ENCODE measurements at regions not wholly inside any gene's neighbourhood (a gene's known extent, or its start where the extent isn't known, plus 50 kb on each side); places are given as distances from the start of the nearest gene placed in this dataset.
"Not testable (repeated sequence)": the region's sequence is repeated elsewhere in the genome, so short reads cannot be mapped to it uniquely, and the experiment has no call there.

DNA sequence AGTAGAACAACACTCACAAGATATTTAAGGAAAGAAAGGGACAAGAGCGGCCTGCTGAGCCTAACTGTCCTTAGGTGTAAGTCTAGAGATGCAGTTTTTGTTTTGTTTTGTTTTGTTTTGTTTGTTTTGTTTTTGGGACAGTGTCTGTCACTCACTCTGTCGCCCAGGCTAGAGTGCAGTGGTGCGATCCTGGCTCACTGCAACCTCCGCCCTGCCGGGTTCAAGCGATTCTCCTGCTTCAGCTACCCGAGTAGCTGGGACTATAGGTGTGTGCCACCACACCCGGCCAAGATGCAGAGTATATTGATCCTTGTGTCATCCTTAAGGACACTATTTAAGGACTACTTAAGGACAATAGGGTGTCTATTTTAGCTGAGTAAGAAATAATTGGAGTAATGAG, 84.1 kb upstream of the PARD3 start:
- DNase-seq (ENCODE audit: low spot score), result peak; percentile 35
- H3K4me3 Mint-ChIP-seq (ENCODE audit: unreplicated experiment), result no peak overlapping the region
- no peaks in the 10 kb centered on the region for H3K36me3 Mint-ChIP-seq (ENCODE audit: low read depth)
- peaks cover 11% of the 10 kb centered on the region for H3K4me1 Mint-ChIP-seq (ENCODE audit: low read depth)
- no peaks in the 10 kb centered on the region for H3K9me3 Mint-ChIP-seq (ENCODE audit: low read depth)
- no peak overlapping the region for H3K27ac Mint-ChIP-seq (ENCODE audit: unreplicated experiment)
- TF ChIP-seq, protein P1, sequence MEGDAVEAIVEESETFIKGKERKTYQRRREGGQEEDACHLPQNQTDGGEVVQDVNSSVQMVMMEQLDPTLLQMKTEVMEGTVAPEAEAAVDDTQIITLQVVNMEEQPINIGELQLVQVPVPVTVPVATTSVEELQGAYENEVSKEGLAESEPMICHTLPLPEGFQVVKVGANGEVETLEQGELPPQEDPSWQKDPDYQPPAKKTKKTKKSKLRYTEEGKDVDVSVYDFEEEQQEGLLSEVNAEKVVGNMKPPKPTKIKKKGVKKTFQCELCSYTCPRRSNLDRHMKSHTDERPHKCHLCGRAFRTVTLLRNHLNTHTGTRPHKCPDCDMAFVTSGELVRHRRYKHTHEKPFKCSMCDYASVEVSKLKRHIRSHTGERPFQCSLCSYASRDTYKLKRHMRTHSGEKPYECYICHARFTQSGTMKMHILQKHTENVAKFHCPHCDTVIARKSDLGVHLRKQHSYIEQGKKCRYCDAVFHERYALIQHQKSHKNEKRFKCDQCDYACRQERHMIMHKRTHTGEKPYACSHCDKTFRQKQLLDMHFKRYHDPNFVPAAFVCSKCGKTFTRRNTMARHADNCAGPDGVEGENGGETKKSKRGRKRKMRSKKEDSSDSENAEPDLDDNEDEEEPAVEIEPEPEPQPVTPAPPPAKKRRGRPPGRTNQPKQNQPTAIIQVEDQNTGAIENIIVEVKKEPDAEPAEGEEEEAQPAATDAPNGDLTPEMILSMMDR (IDR thresholded peaks at IDR 0.05), result no peak
- H3K27me3 Mint-ChIP-seq (ENCODE audit: low read depth), result no peaks in the 10 kb centered on the region

GRCh38 chr10:34895977-34896376, 80.9 kb upstream of the PARD3 start:
- TF ChIP-seq, protein P1 (IDR thresholded peaks at IDR 0.05), result no peak
- no peak overlapping the region for H3K27ac Mint-ChIP-seq (ENCODE audit: unreplicated experiment)
- no peak for DNase-seq (ENCODE audit: low spot score)
- H3K4me3 Mint-ChIP-seq (ENCODE audit: unreplicated experiment), result no peak overlapping the region
- H3K36me3 Mint-ChIP-seq (ENCODE audit: low read depth), result no peaks in the 10 kb centered on the region
- no peaks in the 10 kb centered on the region for H3K27me3 Mint-ChIP-seq (ENCODE audit: low read depth)
- peaks cover 11% of the 10 kb centered on the region for H3K4me1 Mint-ChIP-seq (ENCODE audit: low read depth)
- no peaks in the 10 kb centered on the region for H3K9me3 Mint-ChIP-seq (ENCODE audit: low read depth)

DNA sequence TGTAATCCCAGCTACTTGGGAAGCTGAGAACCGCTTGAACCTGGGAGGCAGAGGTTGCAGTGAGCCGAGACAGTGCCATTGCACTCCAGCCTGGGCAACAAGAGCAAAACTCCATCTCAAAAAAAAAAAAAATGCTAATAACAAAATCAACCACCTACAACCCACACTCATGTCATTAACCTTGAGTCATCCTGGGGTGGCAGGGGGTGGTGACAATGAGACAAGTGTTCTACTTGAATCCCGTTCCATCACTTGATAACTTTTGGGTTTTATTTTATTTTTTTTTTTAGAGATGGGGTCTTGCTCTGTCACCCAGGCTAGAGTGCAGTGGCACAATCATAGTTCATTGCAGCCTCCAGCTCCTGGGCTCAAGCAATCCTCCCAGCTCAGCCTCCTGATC, 80.0 kb upstream of the PARD3 start:
- H3K36me3 Mint-ChIP-seq (ENCODE audit: low read depth); H3K27ac Mint-ChIP-seq (ENCODE audit: unreplicated experiment); H3K27me3 Mint-ChIP-seq (ENCODE audit: low read depth); H3K4me3 Mint-ChIP-seq (ENCODE audit: unreplicated experiment); H3K9me3 Mint-ChIP-seq (ENCODE audit: low read depth); DNase-seq (ENCODE audit: low spot score): not testable (repeated sequence)
- H3K4me1 Mint-ChIP-seq (ENCODE audit: low read depth), result peaks cover 11% of the 10 kb centered on the region

GRCh38 chr10:34892521-34892920, 77.4 kb upstream of the PARD3 start:
- H3K4me3 Mint-ChIP-seq (ENCODE audit: unreplicated experiment); H3K27me3 Mint-ChIP-seq (ENCODE audit: low read depth); H3K4me1 Mint-ChIP-seq (ENCODE audit: low read depth); H3K36me3 Mint-ChIP-seq (ENCODE audit: low read depth); H3K9me3 Mint-ChIP-seq (ENCODE audit: low read depth); H3K27ac Mint-ChIP-seq (ENCODE audit: unreplicated experiment): not testable (repeated sequence)
- peak; percentile 55 for DNase-seq (ENCODE audit: low spot score)

GRCh38 chr10:34890939-34891338, 75.8 kb upstream of the PARD3 start:
- Mint-ChIP-seq H3K36me3 (ENCODE audit: low read depth) (no peaks in the 10 kb centered on the region), H3K9me3 (ENCODE audit: low read depth) (no peaks in the 10 kb centered on the region), H3K4me1 (ENCODE audit: low read depth) (peaks cover 13% of the 10 kb centered on the region), H3K4me3 (ENCODE audit: unreplicated experiment) (no peak overlapping the region), H3K27me3 (ENCODE audit: low read depth) (no peaks in the 10 kb centered on the region), H3K27ac (ENCODE audit: unreplicated experiment) (no peak overlapping the region)
- TF ChIP-seq, protein P1 (IDR thresholded peaks at IDR 0.05), result no peak
- no peak for DNase-seq (ENCODE audit: low spot score)

- H3K4me3 Mint-ChIP-seq (ENCODE audit: unreplicated experiment), result no peak overlapping the region
- TF ChIP-seq, protein P1 (IDR thresholded peaks at IDR 0.05), result no peak
Measured at GRCh38 chr10:34889004-34889869, 74.1 kb upstream of the PARD3 start.

More at GRCh38 chr10:34889004-34889869, 74.1 kb upstream of the PARD3 start:
- no peaks in the 10 kb centered on the region for H3K9me3 Mint-ChIP-seq (ENCODE audit: low read depth)
- H3K27me3 Mint-ChIP-seq (ENCODE audit: low read depth), result no peaks in the 10 kb centered on the region
- H3K27ac Mint-ChIP-seq (ENCODE audit: unreplicated experiment), result peak overlapping the region; percentile 57
- peaks cover 17% of the 10 kb centered on the region for H3K4me1 Mint-ChIP-seq (ENCODE audit: low read depth)
- DNase-seq (ENCODE audit: low spot score), result peak; percentile 27
- no peaks in the 10 kb centered on the region for H3K36me3 Mint-ChIP-seq (ENCODE audit: low read depth)
